IMR-90 (cell line): ENCODE measurements at regions not wholly inside any gene's neighbourhood (a gene's known extent, or its start where the extent isn't known, plus 50 kb on each side); places are given as distances from the start of the nearest gene placed in this dataset.

Experiments
- ATAC-seq: fragments of 200-7000 bp; cut with Tn5 transposase; 2 replicates; pipeline ENCODE4 v1.9.1; 2020; ENCODE audit warnings: low read depth, mild to moderate bottlenecking, moderate library complexity
- BruUV-seq: library from RNA; stranded (reverse); fragments of 400-500 nt; replicated peaks from 2 replicates; lab custom pipeline; 2021; lab: Mats Ljungman, UMichigan
- CTCF ChIA-PET: fragments of 300-600 bp; formaldehyde crosslinking; extraction: SDS; loops from one replicate; lab custom pipeline; 2021; ENCODE audit warnings: antibody characterized with exemption; lab: Yijun Ruan, JAX
- POLR2A ChIA-PET: fragments of 300-600 bp; sonication (Branson Sonifier 250); formaldehyde crosslinking; loops from one replicate; lab custom pipeline; 2022; ENCODE audit warnings: antibody characterized with exemption; ENCODE audit not compliant: unreplicated experiment; lab: Charles Lee
- DNase-seq: peaks from one replicate; pipeline ENCODE4 v3.0.0; 2013
- H2AFZ ChIP-seq: replicated peaks from 2 replicates; pipeline ENCODE3; 2013; ENCODE audit warnings: low read length, mild to moderate bottlenecking; ENCODE audit not compliant: poor library complexity
- H2AK5ac ChIP-seq: 2 replicates; pipeline ENCODE4 v1.6.1; 2013; ENCODE audit warnings: low read depth, low read length, inconsistent platforms
- H2AK9ac ChIP-seq: replicated peaks from 2 replicates; pipeline ENCODE3; 2013; ENCODE audit warnings: mild to moderate bottlenecking, low read depth, low read length, moderate library complexity; ENCODE audit not compliant: poor library complexity
- H2BK120ac ChIP-seq: 2 replicates; pipeline ENCODE4 v1.6.1; 2013; ENCODE audit warnings: low read depth, low read length, inconsistent platforms
- H2BK15ac ChIP-seq: 3 replicates; pipeline ENCODE4 v1.6.1; 2013; ENCODE audit warnings: low read depth, low read length, inconsistent platforms
- H2BK20ac ChIP-seq: 2 replicates; pipeline ENCODE4 v1.6.1; 2013; ENCODE audit warnings: low read depth, mild to moderate bottlenecking, inconsistent platforms, low read length, moderate library complexity
- H2BK5ac ChIP-seq: 2 replicates; pipeline ENCODE4 v1.6.1; 2013; ENCODE audit warnings: mild to moderate bottlenecking, low read depth, low read length, inconsistent platforms; ENCODE audit not compliant: poor library complexity, severe bottlenecking
- H3K14ac ChIP-seq: replicated peaks from 2 replicates; pipeline ENCODE4 v1.6.1; 2013; ENCODE audit warnings: low read depth, low read length, inconsistent platforms
- H3K18ac ChIP-seq: 2 replicates; pipeline ENCODE4 v1.6.1; 2013; ENCODE audit warnings: low read depth, low read length, control low read depth
- H3K23ac ChIP-seq: 2 replicates; pipeline ENCODE4 v1.6.1; 2013; ENCODE audit warnings: low read depth, low read length, inconsistent platforms
- H3K27ac ChIP-seq: 2 replicates; pipeline ENCODE4 v1.5.1; 2013; ENCODE audit warnings: mild to moderate bottlenecking, control low read depth, low read length; ENCODE audit not compliant: insufficient read depth
- H3K27me3 ChIP-seq: 2 replicates; pipeline ENCODE4 v1.6.1; 2013; ENCODE audit warnings: low read length; ENCODE audit not compliant: control insufficient read depth, insufficient read depth
- H3K36me3 ChIP-seq: 2 replicates; pipeline ENCODE4 v1.6.1; 2013; ENCODE audit warnings: low read length, mixed read lengths; ENCODE audit not compliant: control insufficient read depth, insufficient read depth
- H3K4ac ChIP-seq: 2 replicates; pipeline ENCODE4 v1.6.1; 2013; ENCODE audit warnings: low read depth, low read length, inconsistent platforms
- H3K4me1 ChIP-seq: 2 replicates; pipeline ENCODE4 v1.6.1; 2013; ENCODE audit warnings: low read length, mixed read lengths; ENCODE audit not compliant: control insufficient read depth, insufficient read depth
- H3K4me2 ChIP-seq: 2 replicates; pipeline ENCODE4 v1.6.1; 2013; ENCODE audit warnings: low read depth, mild to moderate bottlenecking, control low read depth, low read length, moderate library complexity
- H3K4me3 ChIP-seq: 2 replicates; pipeline ENCODE4 v1.5.1; 2013; ENCODE audit warnings: low read depth, mild to moderate bottlenecking, control low read depth, low read length, moderate library complexity; ENCODE audit not compliant: insufficient read depth
- H3K56ac ChIP-seq: 2 replicates; pipeline ENCODE4 v1.6.1; 2013; ENCODE audit warnings: low read length, inconsistent platforms; ENCODE audit not compliant: insufficient read depth; ENCODE audit errors: extremely low read depth
- H3K79me1 ChIP-seq, 2 experiments: 2 replicates each; pipeline ENCODE4 v1.6.1; 2013; ENCODE audit warnings: low read length in 2 of 2, inconsistent platforms in 1 of 2, low read depth in 1 of 2
- H3K9ac ChIP-seq: 2 replicates; pipeline ENCODE4 v1.6.1; 2013; ENCODE audit warnings: low read depth, low read length, control low read depth
- H3K9me1 ChIP-seq: 2 replicates; pipeline ENCODE4 v1.6.1; 2013; ENCODE audit warnings: low read length, inconsistent platforms; ENCODE audit not compliant: insufficient read depth
- H3K9me3 ChIP-seq: 2 replicates; pipeline ENCODE4 v1.6.1; 2013; ENCODE audit warnings: low read length; ENCODE audit not compliant: control insufficient read depth, insufficient read depth
- H4K20me1 ChIP-seq: 2 replicates; pipeline ENCODE4 v1.6.1; 2013; ENCODE audit warnings: low read length, inconsistent platforms; ENCODE audit not compliant: insufficient read depth
- H4K5ac ChIP-seq: 2 replicates; pipeline ENCODE4 v1.6.1; 2013; ENCODE audit warnings: mild to moderate bottlenecking, low read depth, low read length, control low read depth
- H4K8ac ChIP-seq, 2 experiments: 2 replicates each; pipeline ENCODE4 v1.6.1; 2013; ENCODE audit warnings: low read depth in 2 of 2, low read length in 2 of 2, control low read depth in 1 of 2, inconsistent platforms in 1 of 2
- H4K91ac ChIP-seq: 2 replicates; pipeline ENCODE4 v1.6.1; 2013; ENCODE audit warnings: low read depth, low read length, inconsistent platforms; ENCODE audit not compliant: insufficient read depth
- CEBPB ChIP-seq: IDR thresholded peaks from 2 replicates; pipeline ENCODE4 v1.6.1; 2012; ENCODE audit warnings: low read depth, low read length, improper control_type of control experiment
- RCOR1 ChIP-seq: IDR thresholded peaks from 2 replicates; pipeline ENCODE4 v1.6.1; 2012; ENCODE audit warnings: mild to moderate bottlenecking, low read length, improper control_type of control experiment; ENCODE audit not compliant: insufficient replicate concordance
- WGBS, 2 experiments: methylation state at CpG; one replicate each; pipeline versions ENCODE4 v1.1.5 to v1.1.7; 2013; ENCODE audit warnings: missing lambda C conversion rate in 2 of 2; ENCODE audit not compliant: insufficient read length in 1 of 2; ENCODE audit errors: extremely low coverage in 2 of 2; 5-methylcytosine and 5-hydroxymethylcytosine counted together
- dilution Hi-C: fragments of 300-500 bp; cut with HindIII; formaldehyde crosslinking; loops from one replicate; pipeline ENCODE4 v1.14.3; 2018; ENCODE audit warnings: low sequenced_read_pairs; ENCODE audit not compliant: unreplicated experiment
- in situ Hi-C: fragments of 300-500 bp; cut with MboI; formaldehyde crosslinking; loops from 3 replicates; pipeline ENCODE4 v1.14.3; 2019; ENCODE audit warnings: low sequenced_read_pairs, inconsistent platforms, mixed read lengths
- intact Hi-C: fragments of 100-400 bp; cut with micrococcal nuclease; formaldehyde crosslinking; loops from 2 replicates; pipeline ENCODE4 v1.10.0; 2022

GRCh38 chr3:163011596-163011995 lies 1515.0 kb downstream of the OTOL1 start:
- Histone ChIP-seq H3K27me3 (no peaks in the 10 kb centered on the region), H3K56ac (no peak overlapping the region), H3K14ac (no peak overlapping the region), H2BK120ac (no peak overlapping the region), H4K5ac (no peak overlapping the region), H2BK20ac (no peak overlapping the region), H4K91ac (no peak overlapping the region), H3K36me3 (no peaks in the 10 kb centered on the region), H3K23ac (no peak overlapping the region), H4K20me1 (no peaks in the 10 kb centered on the region), H3K9me1 (no peaks in the 10 kb centered on the region), H3K4ac (no peak overlapping the region), H2AFZ (no peak overlapping the region), H3K79me1 (no peaks in the 10 kb centered on the region), H2BK15ac (no peak overlapping the region), H2AK5ac (no peak overlapping the region), H3K4me1 (no peaks in the 10 kb centered on the region), H3K18ac (no peak overlapping the region), H2AK9ac (no peak overlapping the region), H4K8ac (no peak overlapping the region), H3K9ac (no peak overlapping the region), H3K4me3 (no peak overlapping the region), H3K4me2 (no peak overlapping the region), H2BK5ac (no peak overlapping the region), H3K27ac (no peak overlapping the region), H3K9me3 (no peaks in the 10 kb centered on the region)
- TF ChIP-seq RCOR1 (no peak), CEBPB (no peak)
- in situ Hi-C loops (no loop called here), dilution Hi-C loops (no loop called here), intact Hi-C loops (no loop called here)
- ChIA-PET CTCF (interaction anchor here (0.6 to 1.1 kb wide), 5 partner anchors 12 to 1157 kb away, joined by 3 to 4 read pairs (median 3); no protein-coding TSS in a partner anchor), POLR2A (interaction anchor here (0.7 kb wide), 1 partner anchor 8 kb away, joined by 5 read pairs; no protein-coding TSS in a partner anchor)
- no peak for DNase-seq
- no peak for ATAC-seq
- no CpG with 5 or more reads among the region's 2 CpGs for WGBS, 2 experiments
- no TSS peak for BruUV-seq
